Thyroid gland (tissue), 4 donors: ENCODE measurements at regions not wholly inside any gene's neighbourhood (a gene's known extent, or its start where the extent isn't known, plus 50 kb on each side); places are given as distances from the start of the nearest gene placed in this dataset.

Source experiments
- DNase-seq, 2 donors: peaks; one replicate each; pipeline ENCODE4 v3.0.0-alpha.2; 2019
- H3K27ac ChIP-seq, 3 donors: fragments of 200-600 bp; sonication (generic); 1 replicate in 2 of 3; 2 replicates in 1 of 3; pipeline ENCODE4 v1.5.1; 2016 to 2019; ENCODE audit warnings: mild to moderate bottlenecking in 1 of 3, moderate library complexity in 1 of 3
- H3K27me3 ChIP-seq: fragments of 200-600 bp; sonication (generic); one replicate; pipeline ENCODE4 v1.5.1; 2019
- H3K36me3 ChIP-seq, 2 donors: fragments of 200-600 bp; sonication (generic); one replicate each; pipeline ENCODE4 v1.5.1; 2016 to 2019
- H3K4me1 ChIP-seq, 2 donors: fragments of 200-600 bp; sonication (generic); one replicate each; pipeline ENCODE4 v1.5.1; 2017 to 2019
- H3K4me3 ChIP-seq, 3 donors: fragments of 200-600 bp; sonication (generic); replicated peaks in 1 of 3; 1 replicate in 2 of 3; 2 replicates in 1 of 3; pipeline ENCODE4 v1.5.1; 2016; ENCODE audit warnings: mild to moderate bottlenecking in 1 of 3
- H3K9me3 ChIP-seq: fragments of 200-600 bp; sonication (generic); one replicate; pipeline ENCODE4 v1.5.1; 2017
- CTCF ChIP-seq, 6 experiments: fragments of 200-600 bp in 3 of 6; fragments of 450-650 bp in 3 of 6; sonication (generic) in 3 of 6; IDR thresholded peaks; one replicate each; pipeline ENCODE4 v1.5.1; 2016 to 2019; ENCODE audit warnings: antibody characterized with exemption in 6 of 6, mild to moderate bottlenecking in 2 of 6, inconsistent platforms in 1 of 6, moderate library complexity in 1 of 6
- POLR2A ChIP-seq, 2 donors: fragments of 450-650 bp; IDR thresholded peaks; one replicate each; pipeline ENCODE4 v1.6.1; 2017; ENCODE audit warnings: antibody characterized with exemption in 2 of 2, mild to moderate bottlenecking in 2 of 2, moderate library complexity in 1 of 2
- WGBS, 2 donors: methylation state at CpG; one replicate each; pipeline ENCODE4 v1.1.5; 2017; 5-methylcytosine and 5-hydroxymethylcytosine counted together
- intact Hi-C: fragments of 100-400 bp; cut with DNase I; formaldehyde crosslinking; loops from one replicate; pipeline ENCODE4 v1.15.1; 2023

GRCh38 chr22:48603621-48604320 lies 1223.9 kb downstream of the BRD1 start:
- H3K27ac ChIP-seq, result no peak overlapping the region
- no peaks in the 10 kb centered on the region for H3K9me3 ChIP-seq
- WGBS, 2 donors, result 88 to 91% methylated on average over 15 to 18 of the region's 18 CpGs
- DNase-seq, result no peak
- intact Hi-C loops, result no loop called here
- H3K27me3 ChIP-seq, result no peaks in the 10 kb centered on the region
- no peak overlapping the region for H3K4me3 ChIP-seq
- TF ChIP-seq CTCF (IDR thresholded peaks at IDR 0.05) (no peak), POLR2A (IDR thresholded peaks at IDR 0.05) (no peak)
- H3K4me1 ChIP-seq, result no peaks in the 10 kb centered on the region
- H3K36me3 ChIP-seq, result no peaks in the 10 kb centered on the region

- H3K9me3 ChIP-seq, result no peaks in the 10 kb centered on the region
- no peaks in the 10 kb centered on the region for H3K36me3 ChIP-seq
- no peak overlapping the region for H3K4me3 ChIP-seq
- H3K27ac ChIP-seq, result no peak overlapping the region
- no peak for TF ChIP-seq POLR2A (IDR thresholded peaks at IDR 0.05)
- TF ChIP-seq CTCF (IDR thresholded peaks at IDR 0.05), result no peak
- intact Hi-C loops, result no loop called here
- no peaks in the 10 kb centered on the region for H3K4me1 ChIP-seq
- 83% methylated on average over 8 to 18 of the region's 26 CpGs for WGBS, 2 donors
- H3K27me3 ChIP-seq, result no peaks in the 10 kb centered on the region
- no peak for DNase-seq
Observed at GRCh38 chr22:48602805-48603518, 1224.7 kb downstream of the BRD1 start.

GRCh38 chr22:48600681-48601080 lies 1227.0 kb downstream of the BRD1 start:
- Histone ChIP-seq H3K27me3 (no peaks in the 10 kb centered on the region), H3K4me3 (no peak overlapping the region), H3K9me3 (no peaks in the 10 kb centered on the region), H3K4me1 (no peaks in the 10 kb centered on the region), H3K27ac (no peak overlapping the region), H3K36me3 (no peaks in the 10 kb centered on the region)
- intact Hi-C loops, result no loop called here
- TF ChIP-seq CTCF (IDR thresholded peaks at IDR 0.05), result no peak
- no peak for TF ChIP-seq POLR2A (IDR thresholded peaks at IDR 0.05)
- no peak for DNase-seq
- 92 to 93% methylated on average over 27 of the region's 27 CpGs for WGBS, 2 donors

GRCh38 chr22:48600171-48600570 lies 1227.5 kb downstream of the BRD1 start:
- Histone ChIP-seq H3K27ac (no peak overlapping the region), H3K27me3 (no peaks in the 10 kb centered on the region), H3K4me3 (no peak overlapping the region), H3K9me3 (no peaks in the 10 kb centered on the region), H3K4me1 (no peaks in the 10 kb centered on the region), H3K36me3 (no peaks in the 10 kb centered on the region)
- intact Hi-C loops, result no loop called here
- 81 to 93% methylated on average over 16 to 17 of the region's 17 CpGs for WGBS, 2 donors
- DNase-seq, result no peak
- TF ChIP-seq CTCF (IDR thresholded peaks at IDR 0.05), result no peak
- TF ChIP-seq POLR2A (IDR thresholded peaks at IDR 0.05), result no peak

- H3K4me3 ChIP-seq, result no peak overlapping the region
- H3K36me3 ChIP-seq, result no peaks in the 10 kb centered on the region
- 78 to 82% methylated on average over 4 to 10 of the region's 10 CpGs for WGBS, 2 donors
- intact Hi-C loops, result no loop called here
- no peak for DNase-seq
- no peak overlapping the region for H3K27ac ChIP-seq
- H3K4me1 ChIP-seq, result no peaks in the 10 kb centered on the region
- no peak for TF ChIP-seq POLR2A (IDR thresholded peaks at IDR 0.05)
- TF ChIP-seq CTCF (IDR thresholded peaks at IDR 0.05), result no peak
- no peaks in the 10 kb centered on the region for H3K9me3 ChIP-seq
- H3K27me3 ChIP-seq, result no peaks in the 10 kb centered on the region
Observed at GRCh38 chr22:48599346-48599745, 1228.3 kb downstream of the BRD1 start.
